Endothelial cell of umbilical vein (primary cell): ENCODE measurements at regions not wholly inside any gene's neighbourhood (a gene's known extent, or its start where the extent isn't known, plus 50 kb on each side); places are given as distances from the start of the nearest gene placed in this dataset.

ENCODE experiments used
- BruUV-seq: library from RNA; stranded (reverse); fragments of 400-500 nt; replicated peaks from 2 replicates; lab custom pipeline; 2021; lab: Mats Ljungman, UMichigan
- CTCF ChIA-PET: fragments of 300-600, 350-600 bp; sonication (Branson Sonifier 250); formaldehyde crosslinking; loops from one replicate; lab custom pipeline; 2021; ENCODE audit warnings: antibody characterized with exemption, inconsistent platforms; lab: Charles Lee
- POLR2A ChIA-PET: fragments of 300-600, 350-600 bp; sonication (Branson Sonifier 250); formaldehyde crosslinking; loops from one replicate; lab custom pipeline; 2021; ENCODE audit warnings: antibody characterized with exemption, inconsistent platforms; lab: Charles Lee
- DNase-seq: peaks from one replicate; pipeline ENCODE4 v3.0.0-alpha.2; 2011; ENCODE audit warnings: low read depth, low spot score
- FAIRE-seq: peaks from 2 replicates; lab custom pipeline; 2011; peaks lifted over from hg19 to GRCh38; lab: Jason Lieb, UNC
- H2AFZ ChIP-seq: 2 replicates; pipeline ENCODE4 v1.6.0; 2012; ENCODE audit warnings: low read depth, low read length, control low read depth, inconsistent platforms
- H3K27ac ChIP-seq: 2 replicates; pipeline ENCODE4 v1.5.1; 2011; ENCODE audit warnings: low read depth, mild to moderate bottlenecking, control low read depth, low read length, moderate library complexity; ENCODE audit not compliant: insufficient read depth
- H3K27me3 ChIP-seq, 2 experiments: 2 replicates each; pipeline versions ENCODE4 v1.6.0 to v1.6.1; 2011; ENCODE audit warnings: low read length in 2 of 2, mixed read lengths in 1 of 2; ENCODE audit not compliant: control insufficient read depth in 2 of 2, insufficient read depth in 2 of 2
- H3K36me3 ChIP-seq, 2 experiments: 2 replicates in 1 of 2; 3 replicates in 1 of 2; pipeline ENCODE4 v1.5.1; 2011; ENCODE audit warnings: low read length in 2 of 2, mild to moderate bottlenecking in 1 of 2, moderate library complexity in 1 of 2; ENCODE audit not compliant: control insufficient read depth in 2 of 2, insufficient read depth in 2 of 2; ENCODE audit errors: extremely low read depth in 1 of 2
- H3K4me1 ChIP-seq: 3 replicates; pipeline ENCODE4 v1.5.1; 2011; ENCODE audit warnings: mild to moderate bottlenecking, low read length; ENCODE audit not compliant: control insufficient read depth, insufficient read depth; ENCODE audit errors: extremely low read depth
- H3K4me2 ChIP-seq: 2 replicates; pipeline ENCODE4 v1.6.1; 2011; ENCODE audit warnings: low read length, control low read depth, mixed read lengths; ENCODE audit not compliant: insufficient read depth
- H3K4me3 ChIP-seq, 3 experiments: fragments of 200-600 bp in 1 of 3; sonication (generic), shearing (Covaris generic) in 1 of 3; replicated peaks in 1 of 3; 2 replicates each; pipeline ENCODE4 v1.5.1; 2011 to 2016; ENCODE audit warnings: control low read depth in 3 of 3, low read length in 3 of 3, mild to moderate bottlenecking in 2 of 3, inconsistent platforms in 1 of 3, low read depth in 1 of 3, moderate library complexity in 1 of 3; ENCODE audit not compliant: insufficient read depth in 1 of 3
- H3K79me2 ChIP-seq: 2 replicates; pipeline ENCODE4 v1.6.0; 2012; ENCODE audit warnings: low read length, inconsistent platforms; ENCODE audit not compliant: control insufficient read depth, insufficient read depth
- H3K9ac ChIP-seq: replicated peaks from 2 replicates; pipeline ENCODE3; 2011; ENCODE audit warnings: low read length, control low read depth; ENCODE audit not compliant: insufficient read depth; ENCODE audit errors: extremely low read depth
- H3K9me1 ChIP-seq: replicated peaks from 3 replicates; pipeline ENCODE4 v1.6.0; 2011; ENCODE audit warnings: mild to moderate bottlenecking, low read length; ENCODE audit not compliant: control insufficient read depth, insufficient read depth; ENCODE audit errors: extremely low read depth
- H3K9me3 ChIP-seq: replicated peaks from 2 replicates; pipeline ENCODE4 v1.5.1; 2012; ENCODE audit warnings: low read length, inconsistent platforms; ENCODE audit not compliant: control insufficient read depth, insufficient read depth
- H4K20me1 ChIP-seq: replicated peaks from 2 replicates; pipeline ENCODE3; 2011; ENCODE audit warnings: mild to moderate bottlenecking, low read length; ENCODE audit not compliant: control insufficient read depth, insufficient read depth; ENCODE audit errors: extremely low read depth
- EZH2 ChIP-seq: IDR thresholded peaks from 2 replicates; pipeline ENCODE4 v1.6.1; 2012; ENCODE audit warnings: borderline replicate concordance, low read depth, mild to moderate bottlenecking, moderate library complexity, low read length, inconsistent platforms; ENCODE audit not compliant: severe bottlenecking
- FOS ChIP-seq: IDR thresholded peaks from 2 replicates; pipeline ENCODE4 v1.6.1; 2011; ENCODE audit warnings: mild to moderate bottlenecking, low read length, moderate library complexity, borderline replicate concordance; ENCODE audit not compliant: insufficient read depth
- GATA2 ChIP-seq: IDR thresholded peaks from 2 replicates; pipeline ENCODE4 v1.7.0; 2011; ENCODE audit warnings: low read depth, mild to moderate bottlenecking, moderate library complexity, mixed read lengths, low read length; ENCODE audit not compliant: insufficient read length, insufficient read depth
- JUN ChIP-seq: IDR thresholded peaks from 2 replicates; pipeline ENCODE4 v1.6.1; 2011; ENCODE audit warnings: borderline replicate concordance, low read depth; ENCODE audit not compliant: insufficient read length, insufficient read depth
- MYC ChIP-seq: IDR thresholded peaks from one replicate; pipeline ENCODE4 v1.6.1; 2011; ENCODE audit warnings: mild to moderate bottlenecking, low read depth, low read length
- POLR2A ChIP-seq: IDR thresholded peaks from 2 replicates; pipeline ENCODE4 v1.6.1; 2012; ENCODE audit warnings: low read depth, mild to moderate bottlenecking, control low read depth, low read length
- POLR2AphosphoS5 ChIP-seq: IDR thresholded peaks from 2 replicates; pipeline ENCODE4 v1.6.1; 2012; ENCODE audit warnings: low read depth, mild to moderate bottlenecking, control low read depth, low read length, moderate library complexity; ENCODE audit not compliant: insufficient read depth
- dilution Hi-C: fragments of 300-500 bp; cut with MboI; formaldehyde crosslinking; loops from one replicate; pipeline ENCODE4 v1.15.0; 2019; ENCODE audit warnings: low sequenced_read_pairs; ENCODE audit not compliant: extremely low pct_ligation_motif_present
- intact Hi-C: fragments of 100-400 bp; cut with micrococcal nuclease; formaldehyde crosslinking; loops from one replicate; pipeline ENCODE4 v1.10.0; 2022
- TF ChIP-seq, protein P1 (sequence below), 2 donors: IDR thresholded peaks; 1 replicate in 1 of 2; 2 replicates in 1 of 2; pipeline ENCODE4 v1.5.1; 2011; ENCODE audit warnings: low read length in 2 of 2, mild to moderate bottlenecking in 2 of 2, moderate library complexity in 2 of 2, control low read depth in 1 of 2, inconsistent platforms in 1 of 2, low read depth in 1 of 2; ENCODE audit not compliant: insufficient read depth in 1 of 2; ENCODE audit errors: extremely low read depth in 1 of 2
- TF ChIP-seq, protein P2 (sequence below): IDR thresholded peaks from 2 replicates; pipeline ENCODE4 v1.6.1; 2011; ENCODE audit not compliant: insufficient read depth, insufficient read length

DNA sequence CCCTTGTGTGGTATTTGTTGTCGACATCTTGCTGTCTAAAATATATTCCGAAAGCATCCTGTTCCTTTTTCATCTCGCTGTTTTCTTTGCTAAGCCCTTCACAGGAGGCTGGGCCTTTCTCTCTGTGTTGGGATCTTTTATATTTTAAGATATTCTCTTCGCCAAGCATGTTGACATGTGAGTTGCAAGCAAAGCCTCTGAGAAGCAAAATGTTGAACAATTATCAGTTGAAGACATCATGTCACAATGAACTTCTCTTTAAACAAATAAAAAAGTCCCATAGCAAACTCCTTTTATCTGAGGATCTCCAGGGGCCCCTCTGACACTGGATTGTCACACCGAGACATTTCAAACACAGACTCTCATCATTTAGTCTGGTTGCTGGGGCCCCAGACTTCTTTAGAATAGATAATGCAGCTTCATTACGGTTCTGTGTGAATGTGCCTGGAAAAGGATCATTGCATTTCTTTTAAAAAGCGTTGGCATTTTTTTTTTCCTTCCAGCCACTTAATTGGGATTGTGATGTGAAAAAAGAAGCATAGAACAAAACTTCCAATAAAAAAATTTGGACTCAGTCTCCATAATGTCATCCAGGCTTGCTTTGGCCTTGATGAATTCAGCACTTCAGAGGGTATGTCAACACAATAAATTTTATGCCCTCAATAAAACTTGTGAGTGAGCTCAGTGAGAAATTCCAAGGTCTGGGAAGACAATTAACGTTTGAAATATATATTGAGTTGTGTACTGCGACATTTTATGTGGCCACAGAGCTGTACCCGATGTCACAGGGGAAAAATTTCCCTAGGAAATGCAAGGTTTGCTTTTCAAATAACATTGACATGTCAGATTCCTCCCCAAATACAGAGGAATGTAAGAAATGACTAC, 496.8 kb downstream of the XYLT1 start:
- Histone ChIP-seq H3K36me3 (no peaks in the 10 kb centered on the region), H3K9me1 (no peaks in the 10 kb centered on the region), H3K9me3 (peaks cover 2% of the 10 kb centered on the region), H2AFZ (no peak overlapping the region), H3K4me2 (no peak overlapping the region), H3K79me2 (no peaks in the 10 kb centered on the region), H3K4me1 (no peaks in the 10 kb centered on the region), H3K27ac (no peak overlapping the region), H3K9ac (no peak overlapping the region), H3K4me3 (no peak overlapping the region), H3K27me3 (no peaks in the 10 kb centered on the region), H4K20me1 (no peaks in the 10 kb centered on the region)
- DNase-seq (no peak), FAIRE-seq (no peak)
- ChIA-PET POLR2A (no interaction called here), CTCF (no interaction called here)
- BruUV-seq, result no TSS peak
- intact Hi-C loops, result no loop called here
- TF ChIP-seq JUN, result no peak
- TF ChIP-seq MYC, result no peak
- no peak for TF ChIP-seq FOS
- no peak for TF ChIP-seq POLR2AphosphoS5
- no peak for TF ChIP-seq GATA2
- TF ChIP-seq, protein P1, sequence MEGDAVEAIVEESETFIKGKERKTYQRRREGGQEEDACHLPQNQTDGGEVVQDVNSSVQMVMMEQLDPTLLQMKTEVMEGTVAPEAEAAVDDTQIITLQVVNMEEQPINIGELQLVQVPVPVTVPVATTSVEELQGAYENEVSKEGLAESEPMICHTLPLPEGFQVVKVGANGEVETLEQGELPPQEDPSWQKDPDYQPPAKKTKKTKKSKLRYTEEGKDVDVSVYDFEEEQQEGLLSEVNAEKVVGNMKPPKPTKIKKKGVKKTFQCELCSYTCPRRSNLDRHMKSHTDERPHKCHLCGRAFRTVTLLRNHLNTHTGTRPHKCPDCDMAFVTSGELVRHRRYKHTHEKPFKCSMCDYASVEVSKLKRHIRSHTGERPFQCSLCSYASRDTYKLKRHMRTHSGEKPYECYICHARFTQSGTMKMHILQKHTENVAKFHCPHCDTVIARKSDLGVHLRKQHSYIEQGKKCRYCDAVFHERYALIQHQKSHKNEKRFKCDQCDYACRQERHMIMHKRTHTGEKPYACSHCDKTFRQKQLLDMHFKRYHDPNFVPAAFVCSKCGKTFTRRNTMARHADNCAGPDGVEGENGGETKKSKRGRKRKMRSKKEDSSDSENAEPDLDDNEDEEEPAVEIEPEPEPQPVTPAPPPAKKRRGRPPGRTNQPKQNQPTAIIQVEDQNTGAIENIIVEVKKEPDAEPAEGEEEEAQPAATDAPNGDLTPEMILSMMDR (IDR thresholded peaks at IDR 0.05; ENCODE audit: extremely low read depth in 1 of 2, insufficient read depth in 1 of 2, low read depth in 1 of 2, low read length in 2 of 2), result no peak
- TF ChIP-seq, protein P2, sequence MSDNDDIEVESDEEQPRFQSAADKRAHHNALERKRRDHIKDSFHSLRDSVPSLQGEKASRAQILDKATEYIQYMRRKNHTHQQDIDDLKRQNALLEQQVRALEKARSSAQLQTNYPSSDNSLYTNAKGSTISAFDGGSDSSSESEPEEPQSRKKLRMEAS, result no peak
- no peak for TF ChIP-seq POLR2A
- TF ChIP-seq EZH2, result no peak
- dilution Hi-C loops, result no loop called here
